NCI-H524 (cell line): ENCODE measurements at regions not wholly inside any gene's neighbourhood (a gene's known extent, or its start where the extent isn't known, plus 50 kb on each side); places are given as distances from the start of the nearest gene placed in this dataset.
"Not testable (repeated sequence)": the region's sequence is repeated elsewhere in the genome, so short reads cannot be mapped to it uniquely, and the experiment has no call there.

Experiments used
- DNase-seq, 2 experiments: peaks; one replicate each; lab custom pipeline; 2025; lab: John Stamatoyannopoulos, UW

GRCh38 chr2:87956613-87957012 lies 59.7 kb downstream of the RNU2-63P start:
- not testable (repeated sequence) for DNase-seq

- not testable (repeated sequence) for DNase-seq
These were observed 67.3 kb downstream of the RNU2-63P start for GRCh38 chr2:87949008-87949407.

GRCh38 chr2:87946644-87947370 lies 69.5 kb downstream of the RNU2-63P start:
- DNase-seq: not testable (repeated sequence)

- DNase-seq: peak in 1 of 2 experiments; percentile 65
These were observed 77.0 kb downstream of the RNU2-63P start for GRCh38 chr2:87939299-87939698.

GRCh38 chr2:87919023-87919665 lies 93.5 kb upstream of the RGPD2 start:
- DNase-seq: not testable (repeated sequence)

- not testable (repeated sequence) for DNase-seq
These were observed 91.6 kb upstream of the RGPD2 start for GRCh38 chr2:87917194-87917593.

GRCh38 chr2:87910848-87911247 lies 85.3 kb upstream of the RGPD2 start:
- not testable (repeated sequence) for DNase-seq

- DNase-seq: not testable (repeated sequence)
These were observed 83.4 kb upstream of the RGPD2 start for GRCh38 chr2:87909042-87909441.

GRCh38 chr2:87907556-87908099 lies 82.0 kb upstream of the RGPD2 start:
- DNase-seq: not testable (repeated sequence)

- DNase-seq: not testable (repeated sequence)
These were observed 77.9 kb upstream of the RGPD2 start for GRCh38 chr2:87903242-87904114.

- DNase-seq: not testable (repeated sequence)
These were observed 58.1 kb upstream of the RGPD2 start for GRCh38 chr2:87883659-87884058.
